Neural cell (in vitro differentiated cells): ENCODE measurements at regions not wholly inside any gene's neighbourhood (a gene's known extent, or its start where the extent isn't known, plus 50 kb on each side); places are given as distances from the start of the nearest gene placed in this dataset.

Source experiments
- H2AFZ ChIP-seq: fragments of 200-600, 300-800 bp; sonication (generic), shearing (Covaris generic); 2 replicates; pipeline ENCODE4 v1.6.0; 2014; ENCODE audit warnings: low read depth, mild to moderate bottlenecking, antibody characterized with exemption, low read length, moderate library complexity
- H3F3A ChIP-seq: fragments of 200-600 bp; shearing (Covaris generic); 2 replicates; pipeline ENCODE4 v1.6.1; 2016; ENCODE audit warnings: mild to moderate bottlenecking, moderate library complexity, mixed read lengths, antibody characterized with exemption, low read length; ENCODE audit not compliant: insufficient read depth, poor library complexity, severe bottlenecking
- H3K27ac ChIP-seq: fragments of 200-600, 300-800 bp; sonication (generic), shearing (Covaris generic); 2 replicates; pipeline ENCODE4 v1.5.1; 2014; ENCODE audit warnings: mild to moderate bottlenecking, low read length, moderate library complexity
- H3K27me3 ChIP-seq: fragments of 300-800, 200-600 bp; sonication (generic), shearing (Covaris generic); 2 replicates; pipeline ENCODE4 v1.6.0; 2014; ENCODE audit warnings: mild to moderate bottlenecking, low read depth, low read length, moderate library complexity; ENCODE audit not compliant: insufficient read depth
- H3K36me3 ChIP-seq: fragments of 300-800, 200-600 bp; sonication (generic), shearing (Covaris generic); 2 replicates; pipeline ENCODE4 v1.5.1; 2014; ENCODE audit warnings: mild to moderate bottlenecking, antibody characterized with exemption, low read length, moderate library complexity; ENCODE audit not compliant: insufficient read depth
- H3K4me2 ChIP-seq: fragments of 300-800, 200-600 bp; sonication (generic), shearing (Covaris generic); 2 replicates; pipeline ENCODE4 v1.6.0; 2014; ENCODE audit warnings: mild to moderate bottlenecking, low read length
- H3K4me3 ChIP-seq: fragments of 300-800, 200-600 bp; sonication (generic), shearing (Covaris generic); 2 replicates; pipeline ENCODE4 v1.5.1; 2014; ENCODE audit warnings: mild to moderate bottlenecking, low read length, moderate library complexity
- H3K79me2 ChIP-seq: fragments of 200-600 bp; shearing (Covaris generic); replicated peaks from 2 replicates; pipeline ENCODE4 v1.6.0; 2014; ENCODE audit warnings: mild to moderate bottlenecking, low read length, moderate library complexity; ENCODE audit not compliant: insufficient read depth
- H3K9ac ChIP-seq: fragments of 300-800, 200-600 bp; sonication (generic), shearing (Covaris generic); 2 replicates; pipeline ENCODE4 v1.6.1; 2016; ENCODE audit warnings: mild to moderate bottlenecking, low read length, mixed read lengths
- H3K9me2 ChIP-seq: fragments of 200-600 bp; shearing (Covaris generic); 2 replicates; pipeline ENCODE4 v1.6.1; 2016; ENCODE audit warnings: mild to moderate bottlenecking, low read length, mixed read lengths; ENCODE audit not compliant: insufficient read depth
- H3K9me3 ChIP-seq: fragments of 200-600, 300-800 bp; sonication (generic), shearing (Covaris generic); 2 replicates; pipeline ENCODE4 v1.6.1; 2016; ENCODE audit warnings: mild to moderate bottlenecking, mixed run types, low read length, moderate library complexity, mixed read lengths
- H4K20me1 ChIP-seq: fragments of 200-600 bp; shearing (Covaris generic); 2 replicates; pipeline ENCODE4 v1.6.1; 2016; ENCODE audit warnings: mild to moderate bottlenecking, mixed run types; ENCODE audit not compliant: insufficient read depth
- CTCF ChIP-seq: fragments of 450-650 bp; IDR thresholded peaks from 2 replicates; pipeline ENCODE4 v1.5.1; 2014; ENCODE audit warnings: antibody characterized with exemption, mild to moderate bottlenecking, moderate library complexity; ENCODE audit not compliant: poor library complexity, severe bottlenecking
- EP300 ChIP-seq: fragments of 450-650 bp; conservative IDR thresholded peaks from 2 replicates; pipeline ENCODE4 v1.6.1; 2014; ENCODE audit warnings: antibody characterized with exemption, mild to moderate bottlenecking, moderate library complexity; ENCODE audit not compliant: poor library complexity, severe bottlenecking
- EZH2 ChIP-seq: fragments of 200-600, 300-800 bp; shearing (Covaris generic), sonication (generic); IDR thresholded peaks from 2 replicates; pipeline ENCODE4 v1.6.1; 2014; ENCODE audit warnings: antibody characterized with exemption, low read length, borderline replicate concordance, mild to moderate bottlenecking; ENCODE audit not compliant: insufficient read depth, poor library complexity, severe bottlenecking
- MXI1 ChIP-seq: fragments of 450-650 bp; conservative IDR thresholded peaks from 2 replicates; pipeline ENCODE4 v1.6.1; 2014; ENCODE audit warnings: antibody characterized with exemption, mild to moderate bottlenecking; ENCODE audit not compliant: poor library complexity, severe bottlenecking
- POLR2AphosphoS5 ChIP-seq: IDR thresholded peaks from 2 replicates; pipeline ENCODE4 v1.6.1; 2012
- RAD21 ChIP-seq: fragments of 450-650 bp; conservative IDR thresholded peaks from 2 replicates; pipeline ENCODE4 v1.6.1; 2014; ENCODE audit warnings: antibody characterized with exemption, mild to moderate bottlenecking, moderate library complexity
- REST ChIP-seq: IDR thresholded peaks from 2 replicates; pipeline ENCODE4 v1.6.1; 2012; ENCODE audit warnings: borderline replicate concordance
- SMC3 ChIP-seq: fragments of 450-650 bp; conservative IDR thresholded peaks from 2 replicates; pipeline ENCODE4 v1.6.1; 2014; ENCODE audit warnings: antibody characterized with exemption, mild to moderate bottlenecking, moderate library complexity; ENCODE audit not compliant: poor library complexity
- TAF1 ChIP-seq: IDR thresholded peaks from 2 replicates; pipeline ENCODE4 v1.6.1; 2012; ENCODE audit warnings: low read depth

- peaks cover 84% of the 10 kb centered on the region for H3K27me3 ChIP-seq
- no peaks in the 10 kb centered on the region for H3K9me2 ChIP-seq
- H3K36me3 ChIP-seq = no peaks in the 10 kb centered on the region
- no peaks in the 10 kb centered on the region for H3K9me3 ChIP-seq
- no peak overlapping the region for H3K9ac ChIP-seq
- TF ChIP-seq REST = no peak
- TF ChIP-seq EZH2 = no peak
- TF ChIP-seq POLR2AphosphoS5 = no peak
- TF ChIP-seq CTCF = no peak
- TF ChIP-seq MXI1 = no peak
- TF ChIP-seq TAF1 = no peak
- no peak for TF ChIP-seq EP300
- TF ChIP-seq RAD21 = no peak
- TF ChIP-seq SMC3 = no peak
- H3K27ac ChIP-seq = no peak overlapping the region
- no peaks in the 10 kb centered on the region for H3K79me2 ChIP-seq
- H3K4me3 ChIP-seq = peak overlapping the region; percentile 36
- no peaks in the 10 kb centered on the region for H4K20me1 ChIP-seq
- no peak overlapping the region for H3K4me2 ChIP-seq
- H2AFZ ChIP-seq = no peak overlapping the region
- no peaks in the 10 kb centered on the region for H3F3A ChIP-seq
These were observed 107.4 kb downstream of the PPM1A start for GRCh38 chr14:60356386-60356785.

- Histone ChIP-seq H2AFZ (no peak overlapping the region), H3K27ac (no peak overlapping the region), H4K20me1 (no peaks in the 10 kb centered on the region)
These were observed 108.0 kb downstream of the PPM1A start for GRCh38 chr14:60356906-60357550.

More at GRCh38 chr14:60356906-60357550, 108.0 kb downstream of the PPM1A start:
- H3K4me2 ChIP-seq = peak overlapping the region; percentile 9
- no peak overlapping the region for H3K9ac ChIP-seq
- no peaks in the 10 kb centered on the region for H3K36me3 ChIP-seq
- H3K4me3 ChIP-seq = peak overlapping the region; percentile 36
- no peaks in the 10 kb centered on the region for H3K9me3 ChIP-seq
- peaks cover 78% of the 10 kb centered on the region for H3K27me3 ChIP-seq
- no peaks in the 10 kb centered on the region for H3F3A ChIP-seq
- no peaks in the 10 kb centered on the region for H3K9me2 ChIP-seq
- no peaks in the 10 kb centered on the region for H3K79me2 ChIP-seq
- TF ChIP-seq EZH2 (no peak), POLR2AphosphoS5 (no peak), REST (no peak), CTCF (no peak), EP300 (no peak), RAD21 (no peak), MXI1 (no peak), TAF1 (no peak), SMC3 (no peak)
